ENCODE measurements at regions not wholly inside any gene's neighbourhood (a gene's known extent, or its start where the extent isn't known, plus 50 kb on each side); places are given as distances from the start of the nearest gene placed in this dataset.

- Histone ChIP-seq H3K4me3 (ENCODE audit: low read depth, low read length) (no peak overlapping the region), H3K27me3 (replicated peaks; ENCODE audit: control insufficient read depth, insufficient read depth, low read length) (no peaks in the 10 kb centered on the region), H3K9me3 (no peaks in the 10 kb centered on the region), H3K36me3 (ENCODE audit: control insufficient read depth, insufficient read depth, low read length) (no peaks in the 10 kb centered on the region), H3K4me1 (no peaks in the 10 kb centered on the region)
- intact Hi-C loops (cut with micrococcal nuclease; ENCODE audit: unreplicated experiment), result no loop called here
- Mint-ChIP-seq H3K36me3 (ENCODE audit: insufficient read depth, unreplicated experiment) (no peaks in the 10 kb centered on the region), H3K27me3 (ENCODE audit: insufficient read depth, unreplicated experiment) (peaks cover 2% of the 10 kb centered on the region), H3K9me3 (ENCODE audit: unreplicated experiment) (no peaks in the 10 kb centered on the region), H3K4me1 (ENCODE audit: low read depth, unreplicated experiment) (no peaks in the 10 kb centered on the region), H3K27ac (ENCODE audit: unreplicated experiment) (no peak overlapping the region), H3K4me3 (ENCODE audit: unreplicated experiment) (no peak overlapping the region)
- BruUV-seq (replicated peaks), result no TSS peak
- POLR2A ChIA-PET, result interaction anchor here (0.5 kb wide), 1 partner anchor 401 kb away, joined by 3 read pairs; the partner anchor contains the start of gene ZC3H15
- CTCF ChIA-PET, result no interaction called here
- no peak for DNase-seq
- TF ChIP-seq CTCF (IDR thresholded peaks at IDR 0.05; ENCODE audit: insufficient read depth in 1 of 2, low read depth in 1 of 2, low read length in 1 of 2, severe bottlenecking in 1 of 2, unreplicated experiment in 1 of 2), result no peak
Observed at GRCh38 chr2:186085226-186085625, 346.6 kb downstream of the FSIP2 start.

- Mint-ChIP-seq H3K36me3 (ENCODE audit: insufficient read depth, unreplicated experiment) (no peaks in the 10 kb centered on the region), H3K9me3 (ENCODE audit: unreplicated experiment) (no peaks in the 10 kb centered on the region), H3K4me1 (ENCODE audit: low read depth, unreplicated experiment) (no peaks in the 10 kb centered on the region), H3K27ac (ENCODE audit: unreplicated experiment) (no peak overlapping the region), H3K27me3 (ENCODE audit: insufficient read depth, unreplicated experiment) (no peaks in the 10 kb centered on the region), H3K4me3 (ENCODE audit: unreplicated experiment) (no peak overlapping the region)
- Histone ChIP-seq H3K4me3 (ENCODE audit: low read depth, low read length) (no peak overlapping the region), H3K4me1 (no peaks in the 10 kb centered on the region), H3K9me3 (no peaks in the 10 kb centered on the region), H3K27me3 (replicated peaks; ENCODE audit: control insufficient read depth, insufficient read depth, low read length) (no peaks in the 10 kb centered on the region), H3K36me3 (ENCODE audit: control insufficient read depth, insufficient read depth, low read length) (no peaks in the 10 kb centered on the region)
- ChIA-PET CTCF (no interaction called here), POLR2A (no interaction called here)
- TF ChIP-seq CTCF (IDR thresholded peaks at IDR 0.05; ENCODE audit: insufficient read depth in 1 of 2, low read depth in 1 of 2, low read length in 1 of 2, severe bottlenecking in 1 of 2, unreplicated experiment in 1 of 2), result no peak
- no peak for DNase-seq
- no TSS peak for BruUV-seq (replicated peaks)
- intact Hi-C loops (cut with micrococcal nuclease; ENCODE audit: unreplicated experiment), result no loop called here
Observed at GRCh38 chr2:186093174-186093573, 354.6 kb downstream of the FSIP2 start.

GRCh38 chr2:186098821-186099220 lies 360.2 kb downstream of the FSIP2 start:
- no peaks in the 10 kb centered on the region for H3K27me3 Mint-ChIP-seq (ENCODE audit: insufficient read depth, unreplicated experiment)
- H3K4me1 ChIP-seq, result no peaks in the 10 kb centered on the region
- no peak overlapping the region for H3K4me3 ChIP-seq (ENCODE audit: low read depth, low read length)
- no peak overlapping the region for H3K4me3 Mint-ChIP-seq (ENCODE audit: unreplicated experiment)
- no peak for DNase-seq
- no peaks in the 10 kb centered on the region for H3K36me3 ChIP-seq (ENCODE audit: control insufficient read depth, insufficient read depth, low read length)
- CTCF ChIA-PET, result no interaction called here
- POLR2A ChIA-PET, result no interaction called here
- no peaks in the 10 kb centered on the region for H3K27me3 ChIP-seq (replicated peaks; ENCODE audit: control insufficient read depth, insufficient read depth, low read length)
- TF ChIP-seq CTCF (IDR thresholded peaks at IDR 0.05; ENCODE audit: insufficient read depth in 1 of 2, low read depth in 1 of 2, low read length in 1 of 2, severe bottlenecking in 1 of 2, unreplicated experiment in 1 of 2), result no peak
- no TSS peak for BruUV-seq (replicated peaks)
- H3K9me3 ChIP-seq, result no peaks in the 10 kb centered on the region
- H3K27ac Mint-ChIP-seq (ENCODE audit: unreplicated experiment), result no peak overlapping the region
- intact Hi-C loops (cut with micrococcal nuclease; ENCODE audit: unreplicated experiment), result no loop called here
- H3K9me3 Mint-ChIP-seq (ENCODE audit: unreplicated experiment), result no peaks in the 10 kb centered on the region
- H3K36me3 Mint-ChIP-seq (ENCODE audit: insufficient read depth, unreplicated experiment), result no peaks in the 10 kb centered on the region
- H3K4me1 Mint-ChIP-seq (ENCODE audit: low read depth, unreplicated experiment), result no peaks in the 10 kb centered on the region
